T-cell (primary cell): ENCODE measurements at regions not wholly inside any gene's neighbourhood (a gene's known extent, or its start where the extent isn't known, plus 50 kb on each side); places are given as distances from the start of the nearest gene placed in this dataset.
"Not testable (repeated sequence)": the region's sequence is repeated elsewhere in the genome, so short reads cannot be mapped to it uniquely, and the experiment has no call there.

Experiments
- ATAC-seq, 4 experiments: fragments of 200-7000 bp in 3 of 4; fragments of 150-1000 bp in 1 of 4; cut with Tn5 transposase; replicated peaks in 1 of 4; 1 replicate in 3 of 4; 2 replicates in 1 of 4; pipeline ENCODE4 v1.10.0; 2021; ENCODE audit warnings: moderate library complexity in 3 of 4, mild to moderate bottlenecking in 2 of 4, moderate number of reproducible peaks in 1 of 4
- CTCF ChIA-PET, 2 donors: fragments of 300-600 bp; sonication (Branson Sonifier 250); formaldehyde crosslinking; loops; one replicate each; lab custom pipeline; 2022; ENCODE audit warnings: antibody characterized with exemption in 2 of 2; lab: Charles Lee
- POLR2A ChIA-PET, 2 donors: fragments of 300-600 bp; sonication (Branson Sonifier 250); formaldehyde crosslinking; loops; one replicate each; lab custom pipeline; 2022; ENCODE audit warnings: antibody characterized with exemption in 2 of 2; lab: Charles Lee
- DNase-seq, 35 experiments: peaks; one replicate each; pipeline versions ENCODE4 v3.0.0 to v3.0.0-alpha.2; 2013 to 2023
- H3K27ac ChIP-seq: one replicate; pipeline ENCODE4 v1.5.1; 2013; ENCODE audit warnings: low read length
- H3K27me3 ChIP-seq, 2 experiments: replicated peaks in 1 of 2; 1 replicate in 1 of 2; 2 replicates in 1 of 2; pipeline versions ENCODE4 v1.6.1 to v1.7.0; 2013; ENCODE audit warnings: low read length in 1 of 2, mixed read lengths in 1 of 2; ENCODE audit not compliant: control insufficient read depth in 2 of 2, insufficient read depth in 2 of 2; ENCODE audit errors: extremely low read depth in 1 of 2
- H3K36me3 ChIP-seq, 2 donors: 1 replicate in 1 of 2; 2 replicates in 1 of 2; pipeline versions ENCODE4 v1.6.1 to v1.7.0; 2013; ENCODE audit warnings: low read length in 1 of 2; ENCODE audit not compliant: control insufficient read depth in 2 of 2, insufficient read depth in 1 of 2; ENCODE audit errors: extremely low read depth in 1 of 2
- H3K4me1 ChIP-seq, 2 experiments: 1 replicate in 1 of 2; 2 replicates in 1 of 2; pipeline versions ENCODE4 v1.6.1 to v1.7.0; 2013; ENCODE audit warnings: low read length in 2 of 2, mixed read lengths in 1 of 2; ENCODE audit not compliant: insufficient read depth in 2 of 2, control insufficient read depth in 1 of 2; ENCODE audit errors: extremely low read depth in 1 of 2
- H3K4me3 ChIP-seq, 2 donors: 1 replicate in 1 of 2; 2 replicates in 1 of 2; pipeline versions ENCODE4 v1.5.1 to v1.7.0; 2013; ENCODE audit warnings: mild to moderate bottlenecking in 2 of 2, low read length in 1 of 2, moderate library complexity in 1 of 2; ENCODE audit not compliant: control insufficient read depth in 1 of 2; ENCODE audit errors: extremely low read depth in 1 of 2
- H3K9me3 ChIP-seq: 2 replicates; pipeline ENCODE4 v1.7.0; 2013
- H3K27ac Mint-ChIP-seq, 2 donors: one replicate each; pipeline ENCODE4 v1.8.0; 2020 to 2021; ENCODE audit warnings: mild to moderate bottlenecking in 2 of 2, mixed read lengths in 2 of 2
- H3K27me3 Mint-ChIP-seq, 2 donors: one replicate each; pipeline ENCODE4 v1.8.0; 2021 to 2022; ENCODE audit warnings: mixed read lengths in 2 of 2
- H3K36me3 Mint-ChIP-seq: one replicate; pipeline ENCODE4 v1.8.0; 2021; ENCODE audit warnings: mixed read lengths
- H3K4me1 Mint-ChIP-seq, 3 donors: one replicate each; pipeline ENCODE4 v1.8.0; 2020 to 2022; ENCODE audit warnings: mixed read lengths in 3 of 3, mild to moderate bottlenecking in 1 of 3
- H3K4me3 Mint-ChIP-seq, 3 donors: one replicate each; pipeline ENCODE4 v1.8.0; 2020 to 2022; ENCODE audit warnings: mild to moderate bottlenecking in 3 of 3, mixed read lengths in 3 of 3, moderate library complexity in 3 of 3
- H3K9me3 Mint-ChIP-seq, 3 donors: one replicate each; pipeline ENCODE4 v1.8.0; 2020 to 2022; ENCODE audit warnings: mixed read lengths in 3 of 3
- WGBS: methylation state at CpG from one replicate; pipeline ENCODE4 v1.1.5; 2013; ENCODE audit warnings: missing lambda C conversion rate; ENCODE audit not compliant: insufficient coverage; 5-methylcytosine and 5-hydroxymethylcytosine counted together

GRCh38 chr17:64721556-64721955 is 59.4 kb upstream of the SMURF2 start:
- POLR2A ChIA-PET: not testable (repeated sequence)

GRCh38 chr17:64720253-64720652 is 58.1 kb upstream of the SMURF2 start:
- H3K36me3 ChIP-seq, H3K4me1 Mint-ChIP-seq, H3K36me3 Mint-ChIP-seq, CTCF ChIA-PET, DNase-seq, H3K27ac ChIP-seq, H3K27ac Mint-ChIP-seq, H3K27me3 ChIP-seq, H3K9me3 ChIP-seq, H3K4me1 ChIP-seq, H3K4me3 ChIP-seq, POLR2A ChIA-PET, H3K27me3 Mint-ChIP-seq, ATAC-seq, H3K4me3 Mint-ChIP-seq, H3K9me3 Mint-ChIP-seq: not testable (repeated sequence)
- WGBS: no CpG with 5 or more reads among the region's 6 CpGs

More at GRCh38 chr17:64721556-64721955, 59.4 kb upstream of the SMURF2 start:
- not testable (repeated sequence) for H3K4me3 ChIP-seq, H3K36me3 Mint-ChIP-seq, H3K27me3 Mint-ChIP-seq, H3K9me3 Mint-ChIP-seq, H3K4me3 Mint-ChIP-seq, H3K9me3 ChIP-seq, H3K27ac ChIP-seq, H3K27me3 ChIP-seq, H3K4me1 ChIP-seq, DNase-seq, H3K4me1 Mint-ChIP-seq, H3K27ac Mint-ChIP-seq, H3K36me3 ChIP-seq, ATAC-seq
- CTCF ChIA-PET: interaction anchor here in 1 of 2 donors (0.6 kb wide), 1 partner anchor 20 kb away, joined by 3 read pairs; no protein-coding TSS in a partner anchor
- WGBS: 100% methylated on average over 1 of the region's 1 CpG

- CTCF ChIA-PET, H3K27me3 Mint-ChIP-seq, DNase-seq, H3K27ac Mint-ChIP-seq, H3K4me3 Mint-ChIP-seq, H3K36me3 Mint-ChIP-seq, H3K36me3 ChIP-seq, H3K27me3 ChIP-seq, H3K4me1 ChIP-seq, H3K9me3 ChIP-seq, H3K9me3 Mint-ChIP-seq, POLR2A ChIA-PET, ATAC-seq, H3K27ac ChIP-seq, H3K4me1 Mint-ChIP-seq, H3K4me3 ChIP-seq: not testable (repeated sequence)
- WGBS: 100% methylated on average over 2 of the region's 4 CpGs
These were observed 57.4 kb upstream of the SMURF2 start for GRCh38 chr17:64719517-64719916.

GRCh38 chr17:64718816-64719215 is 56.7 kb upstream of the SMURF2 start:
- CTCF ChIA-PET, H3K27me3 Mint-ChIP-seq, H3K27ac ChIP-seq, DNase-seq, H3K27ac Mint-ChIP-seq, H3K36me3 Mint-ChIP-seq, H3K27me3 ChIP-seq, H3K4me3 Mint-ChIP-seq, ATAC-seq, H3K36me3 ChIP-seq, H3K4me3 ChIP-seq, H3K9me3 Mint-ChIP-seq, POLR2A ChIA-PET, H3K9me3 ChIP-seq: not testable (repeated sequence)
- WGBS: no CpG with 5 or more reads among the region's 6 CpGs
- peaks cover 9 to 13% of the 10 kb centered on the region in 2 experiments for H3K4me1 ChIP-seq
- peaks cover 8 to 12% (median 10%) of the 10 kb centered on the region in 3 donors for H3K4me1 Mint-ChIP-seq

- no peak overlapping the region for H3K27ac ChIP-seq
- no peaks in the 10 kb centered on the region for H3K9me3 ChIP-seq
- H3K4me1 Mint-ChIP-seq: peaks cover 15 to 19% (median 17%) of the 10 kb centered on the region in 3 donors
- WGBS: no CpG with 5 or more reads among the region's 1 CpG
- H3K36me3 Mint-ChIP-seq: no peaks in the 10 kb centered on the region
- H3K4me3 ChIP-seq: no peak overlapping the region
- ATAC-seq (no peak), DNase-seq (no peak)
- ChIA-PET CTCF (no interaction called here), POLR2A (no interaction called here)
- H3K27me3 ChIP-seq: no peaks in the 10 kb centered on the region
- no peak overlapping the region for H3K4me3 Mint-ChIP-seq
- no peaks in the 10 kb centered on the region for H3K27me3 Mint-ChIP-seq
- peaks cover 15 to 21% of the 10 kb centered on the region in 2 experiments for H3K4me1 ChIP-seq
- no peak overlapping the region for H3K27ac Mint-ChIP-seq
- no peaks in the 10 kb centered on the region for H3K36me3 ChIP-seq
- no peaks in the 10 kb centered on the region for H3K9me3 Mint-ChIP-seq
These were observed 56.0 kb upstream of the SMURF2 start for GRCh38 chr17:64718058-64718457.

GRCh38 chr17:64716496-64716895 is 54.4 kb upstream of the SMURF2 start:
- H3K36me3 Mint-ChIP-seq, ATAC-seq: not testable (repeated sequence)

GRCh38 chr17:64713786-64714185 is 51.7 kb upstream of the SMURF2 start:
- Histone ChIP-seq H3K4me3 (peak overlapping the region; percentile 32 to 42), H3K4me1 (peaks cover 32 to 61% of the 10 kb centered on the region in 2 experiments)
- POLR2A ChIA-PET: interaction anchor here in 1 of 2 donors (0.8 kb wide), 1 partner anchor 694 kb away, joined by 5 read pairs; the partner anchor contains the start of gene ICAM2
- 0% methylated on average over 3 of the region's 7 CpGs for WGBS
- H3K9me3 ChIP-seq, H3K36me3 ChIP-seq, CTCF ChIA-PET, H3K36me3 Mint-ChIP-seq, H3K9me3 Mint-ChIP-seq, H3K27me3 Mint-ChIP-seq, H3K27ac ChIP-seq, H3K27me3 ChIP-seq: not testable (repeated sequence)
- peak overlapping the region; percentile 82 to 86 for H3K27ac Mint-ChIP-seq
- H3K4me3 Mint-ChIP-seq: peak overlapping the region; percentile 73 to 86 (median 79)
- H3K4me1 Mint-ChIP-seq: peaks cover 53 to 58% (median 58%) of the 10 kb centered on the region in 3 donors
- ATAC-seq (peak in 2 of 4 experiments; percentile 15 to 19), DNase-seq (peak in 1 of 35 experiments; percentile 33)

More at GRCh38 chr17:64716496-64716895, 54.4 kb upstream of the SMURF2 start:
- peaks cover 28 to 34% (median 33%) of the 10 kb centered on the region in 3 donors for H3K4me1 Mint-ChIP-seq
- 96% methylated on average over 4 of the region's 27 CpGs for WGBS
- H3K4me3 Mint-ChIP-seq, H3K36me3 ChIP-seq, H3K4me3 ChIP-seq, H3K27me3 ChIP-seq, H3K27ac Mint-ChIP-seq, CTCF ChIA-PET, DNase-seq, POLR2A ChIA-PET, H3K9me3 Mint-ChIP-seq, H3K27ac ChIP-seq, H3K9me3 ChIP-seq, H3K27me3 Mint-ChIP-seq: not testable (repeated sequence)
- peaks cover 21 to 36% of the 10 kb centered on the region in 2 experiments for H3K4me1 ChIP-seq
